A549 (cell line): ENCODE measurements at regions not wholly inside any gene's neighbourhood (a gene's known extent, or its start where the extent isn't known, plus 50 kb on each side); places are given as distances from the start of the nearest gene placed in this dataset.

ENCODE experiments used
- CBX8 ChIP-seq: fragments of 200-600 bp; sonication (generic); IDR thresholded peaks from 2 replicates; pipeline ENCODE4 v1.6.1; 2016
- CTCF ChIP-seq: fragments of >200 bp; sonication (Bioruptor Twin); formaldehyde crosslinking; IDR thresholded peaks from 3 replicates; pipeline ENCODE4 v1.5.1; 2016
- HOXA7 ChIP-seq: fragments of 250-450 bp; sonication (Bioruptor Pico); IDR thresholded peaks from 2 replicates; pipeline ENCODE4 v1.5.0; 2020; ENCODE audit warnings: mild to moderate bottlenecking, moderate library complexity
- MAFK ChIP-seq: fragments of 450-650 bp; IDR thresholded peaks from 2 replicates; pipeline ENCODE4 v1.6.1; 2014; ENCODE audit not compliant: partially characterized antibody
- POLR2A ChIP-seq: IDR thresholded peaks from 2 replicates; pipeline ENCODE4 v1.6.1; 2012; ENCODE audit warnings: mild to moderate bottlenecking, low read length
- RCOR1 ChIP-seq: fragments of 150-350 bp; IDR thresholded peaks from 2 replicates; pipeline ENCODE4 v1.6.1; 2014; ENCODE audit warnings: antibody characterized with exemption, low read length, low read depth
- REST ChIP-seq: fragments of 200-600 bp; sonication (generic); IDR thresholded peaks from 2 replicates; pipeline ENCODE4 v1.6.1; 2016; ENCODE audit warnings: antibody characterized with exemption, mild to moderate bottlenecking, moderate library complexity
- SMC3 ChIP-seq: fragments of >200 bp; sonication (Bioruptor Twin); formaldehyde crosslinking; IDR thresholded peaks from 3 replicates; pipeline ENCODE4 v1.6.1; 2018; ENCODE audit warnings: inconsistent platforms

DNA sequence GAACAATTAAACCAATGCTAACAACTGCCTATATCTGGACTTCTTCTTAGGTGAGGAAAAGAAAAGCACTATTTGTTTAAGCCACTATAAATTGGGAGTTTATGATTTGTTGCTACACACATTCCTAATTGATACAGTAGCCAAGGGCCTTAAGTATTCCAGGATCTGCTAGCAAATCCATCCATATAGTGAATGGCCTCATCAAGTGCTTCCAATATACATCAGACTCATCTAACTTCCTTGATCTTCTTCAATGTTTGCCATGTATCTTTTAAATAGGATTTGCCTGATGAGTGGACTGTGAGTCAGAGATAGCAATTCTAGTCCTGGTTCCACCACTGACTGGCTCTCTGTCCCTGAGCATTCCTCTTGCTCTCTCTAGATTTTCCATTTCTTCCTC is 430.2 kb downstream of the OMA1 start:
- no peak for TF ChIP-seq REST
- no peak for TF ChIP-seq CBX8
- no peak for TF ChIP-seq POLR2A
- no peak for TF ChIP-seq CTCF
- TF ChIP-seq RCOR1, result no peak
- no peak for TF ChIP-seq MAFK
- TF ChIP-seq SMC3, result no peak
- no peak for TF ChIP-seq HOXA7
